Endothelial cell of umbilical vein (primary cell): ENCODE measurements at regions not wholly inside any gene's neighbourhood (a gene's known extent, or its start where the extent isn't known, plus 50 kb on each side); places are given as distances from the start of the nearest gene placed in this dataset.

Experiments
- BruUV-seq: library from RNA; stranded (reverse); fragments of 400-500 nt; replicated peaks from 2 replicates; lab custom pipeline; 2021; lab: Mats Ljungman, UMichigan
- CTCF ChIA-PET: fragments of 300-600, 350-600 bp; sonication (Branson Sonifier 250); formaldehyde crosslinking; loops from one replicate; lab custom pipeline; 2021; ENCODE audit warnings: antibody characterized with exemption, inconsistent platforms; lab: Charles Lee
- POLR2A ChIA-PET: fragments of 300-600, 350-600 bp; sonication (Branson Sonifier 250); formaldehyde crosslinking; loops from one replicate; lab custom pipeline; 2021; ENCODE audit warnings: antibody characterized with exemption, inconsistent platforms; lab: Charles Lee
- DNase-seq: peaks from one replicate; pipeline ENCODE4 v3.0.0-alpha.2; 2011; ENCODE audit warnings: low read depth, low spot score
- FAIRE-seq: peaks from 2 replicates; lab custom pipeline; 2011; peaks lifted over from hg19 to GRCh38; lab: Jason Lieb, UNC
- H2AFZ ChIP-seq: 2 replicates; pipeline ENCODE4 v1.6.0; 2012; ENCODE audit warnings: low read depth, low read length, control low read depth, inconsistent platforms
- H3K27ac ChIP-seq: 2 replicates; pipeline ENCODE4 v1.5.1; 2011; ENCODE audit warnings: low read depth, mild to moderate bottlenecking, control low read depth, low read length, moderate library complexity; ENCODE audit not compliant: insufficient read depth
- H3K27me3 ChIP-seq, 2 experiments: 2 replicates each; pipeline versions ENCODE4 v1.6.0 to v1.6.1; 2011; ENCODE audit warnings: low read length in 2 of 2, mixed read lengths in 1 of 2; ENCODE audit not compliant: control insufficient read depth in 2 of 2, insufficient read depth in 2 of 2
- H3K36me3 ChIP-seq, 2 experiments: 2 replicates in 1 of 2; 3 replicates in 1 of 2; pipeline ENCODE4 v1.5.1; 2011; ENCODE audit warnings: low read length in 2 of 2, mild to moderate bottlenecking in 1 of 2, moderate library complexity in 1 of 2; ENCODE audit not compliant: control insufficient read depth in 2 of 2, insufficient read depth in 2 of 2; ENCODE audit errors: extremely low read depth in 1 of 2
- H3K4me1 ChIP-seq: 3 replicates; pipeline ENCODE4 v1.5.1; 2011; ENCODE audit warnings: mild to moderate bottlenecking, low read length; ENCODE audit not compliant: control insufficient read depth, insufficient read depth; ENCODE audit errors: extremely low read depth
- H3K4me2 ChIP-seq: 2 replicates; pipeline ENCODE4 v1.6.1; 2011; ENCODE audit warnings: low read length, control low read depth, mixed read lengths; ENCODE audit not compliant: insufficient read depth
- H3K4me3 ChIP-seq, 3 experiments: fragments of 200-600 bp in 1 of 3; sonication (generic), shearing (Covaris generic) in 1 of 3; replicated peaks in 1 of 3; 2 replicates each; pipeline ENCODE4 v1.5.1; 2011 to 2016; ENCODE audit warnings: control low read depth in 3 of 3, low read length in 3 of 3, mild to moderate bottlenecking in 2 of 3, inconsistent platforms in 1 of 3, low read depth in 1 of 3, moderate library complexity in 1 of 3; ENCODE audit not compliant: insufficient read depth in 1 of 3
- H3K79me2 ChIP-seq: 2 replicates; pipeline ENCODE4 v1.6.0; 2012; ENCODE audit warnings: low read length, inconsistent platforms; ENCODE audit not compliant: control insufficient read depth, insufficient read depth
- H3K9ac ChIP-seq: replicated peaks from 2 replicates; pipeline ENCODE3; 2011; ENCODE audit warnings: low read length, control low read depth; ENCODE audit not compliant: insufficient read depth; ENCODE audit errors: extremely low read depth
- H3K9me1 ChIP-seq: replicated peaks from 3 replicates; pipeline ENCODE4 v1.6.0; 2011; ENCODE audit warnings: mild to moderate bottlenecking, low read length; ENCODE audit not compliant: control insufficient read depth, insufficient read depth; ENCODE audit errors: extremely low read depth
- H3K9me3 ChIP-seq: replicated peaks from 2 replicates; pipeline ENCODE4 v1.5.1; 2012; ENCODE audit warnings: low read length, inconsistent platforms; ENCODE audit not compliant: control insufficient read depth, insufficient read depth
- H4K20me1 ChIP-seq: replicated peaks from 2 replicates; pipeline ENCODE3; 2011; ENCODE audit warnings: mild to moderate bottlenecking, low read length; ENCODE audit not compliant: control insufficient read depth, insufficient read depth; ENCODE audit errors: extremely low read depth
- CTCF ChIP-seq, 2 donors: IDR thresholded peaks; 1 replicate in 1 of 2; 2 replicates in 1 of 2; pipeline ENCODE4 v1.5.1; 2011; ENCODE audit warnings: low read length in 2 of 2, mild to moderate bottlenecking in 2 of 2, moderate library complexity in 2 of 2, control low read depth in 1 of 2, inconsistent platforms in 1 of 2, low read depth in 1 of 2; ENCODE audit not compliant: insufficient read depth in 1 of 2; ENCODE audit errors: extremely low read depth in 1 of 2
- EZH2 ChIP-seq: IDR thresholded peaks from 2 replicates; pipeline ENCODE4 v1.6.1; 2012; ENCODE audit warnings: borderline replicate concordance, low read depth, mild to moderate bottlenecking, moderate library complexity, low read length, inconsistent platforms; ENCODE audit not compliant: severe bottlenecking
- FOS ChIP-seq: IDR thresholded peaks from 2 replicates; pipeline ENCODE4 v1.6.1; 2011; ENCODE audit warnings: mild to moderate bottlenecking, low read length, moderate library complexity, borderline replicate concordance; ENCODE audit not compliant: insufficient read depth
- GATA2 ChIP-seq: IDR thresholded peaks from 2 replicates; pipeline ENCODE4 v1.7.0; 2011; ENCODE audit warnings: low read depth, mild to moderate bottlenecking, moderate library complexity, mixed read lengths, low read length; ENCODE audit not compliant: insufficient read length, insufficient read depth
- JUN ChIP-seq: IDR thresholded peaks from 2 replicates; pipeline ENCODE4 v1.6.1; 2011; ENCODE audit warnings: borderline replicate concordance, low read depth; ENCODE audit not compliant: insufficient read length, insufficient read depth
- MAX ChIP-seq: IDR thresholded peaks from 2 replicates; pipeline ENCODE4 v1.6.1; 2011; ENCODE audit not compliant: insufficient read depth, insufficient read length
- MYC ChIP-seq: IDR thresholded peaks from one replicate; pipeline ENCODE4 v1.6.1; 2011; ENCODE audit warnings: mild to moderate bottlenecking, low read depth, low read length
- POLR2A ChIP-seq: IDR thresholded peaks from 2 replicates; pipeline ENCODE4 v1.6.1; 2012; ENCODE audit warnings: low read depth, mild to moderate bottlenecking, control low read depth, low read length
- POLR2AphosphoS5 ChIP-seq: IDR thresholded peaks from 2 replicates; pipeline ENCODE4 v1.6.1; 2012; ENCODE audit warnings: low read depth, mild to moderate bottlenecking, control low read depth, low read length, moderate library complexity; ENCODE audit not compliant: insufficient read depth
- dilution Hi-C: fragments of 300-500 bp; cut with MboI; formaldehyde crosslinking; loops from one replicate; pipeline ENCODE4 v1.15.0; 2019; ENCODE audit warnings: low sequenced_read_pairs; ENCODE audit not compliant: extremely low pct_ligation_motif_present
- intact Hi-C: fragments of 100-400 bp; cut with micrococcal nuclease; formaldehyde crosslinking; loops from one replicate; pipeline ENCODE4 v1.10.0; 2022

- ChIA-PET CTCF (no interaction called here), POLR2A (no interaction called here)
- BruUV-seq = no TSS peak
- dilution Hi-C loops = no loop called here
- DNase-seq (no peak), FAIRE-seq (no peak)
- Histone ChIP-seq H2AFZ (no peak overlapping the region), H3K36me3 (no peaks in the 10 kb centered on the region), H4K20me1 (no peaks in the 10 kb centered on the region), H3K9me3 (no peaks in the 10 kb centered on the region), H3K9me1 (no peaks in the 10 kb centered on the region), H3K4me3 (no peak overlapping the region), H3K27ac (no peak overlapping the region), H3K4me1 (no peaks in the 10 kb centered on the region), H3K79me2 (no peaks in the 10 kb centered on the region), H3K9ac (no peak overlapping the region), H3K27me3 (no peaks in the 10 kb centered on the region), H3K4me2 (no peak overlapping the region)
- TF ChIP-seq GATA2 (no peak), FOS (no peak)
- intact Hi-C loops = no loop called here
These were observed 147.7 kb upstream of the GRIA3 start for GRCh38 chrX:123036401-123036800.

GRCh38 chrX:123049071-123049625, 134.9 kb upstream of the GRIA3 start:
- Histone ChIP-seq H3K79me2 (no peaks in the 10 kb centered on the region), H3K36me3 (no peaks in the 10 kb centered on the region), H4K20me1 (no peaks in the 10 kb centered on the region), H3K4me3 (no peak overlapping the region), H3K4me1 (no peaks in the 10 kb centered on the region), H3K27me3 (no peaks in the 10 kb centered on the region), H3K9me3 (no peaks in the 10 kb centered on the region), H2AFZ (no peak overlapping the region), H3K4me2 (no peak overlapping the region), H3K9me1 (no peaks in the 10 kb centered on the region), H3K9ac (no peak overlapping the region), H3K27ac (no peak overlapping the region)
- ChIA-PET CTCF (no interaction called here), POLR2A (no interaction called here)
- intact Hi-C loops (no loop called here), dilution Hi-C loops (no loop called here)
- DNase-seq (no peak), FAIRE-seq (no peak)
- TF ChIP-seq CTCF (IDR thresholded peaks at IDR 0.05; ENCODE audit: extremely low read depth in 1 of 2, insufficient read depth in 1 of 2, low read depth in 1 of 2, low read length in 2 of 2) (no peak), MYC (no peak), MAX (no peak), EZH2 (no peak), POLR2A (no peak), JUN (no peak), FOS (no peak), POLR2AphosphoS5 (no peak), GATA2 (no peak)
- no TSS peak for BruUV-seq
